ENCODE measurements at regions not wholly inside any gene's neighbourhood (a gene's known extent, or its start where the extent isn't known, plus 50 kb on each side); places are given as distances from the start of the nearest gene placed in this dataset.

DNA sequence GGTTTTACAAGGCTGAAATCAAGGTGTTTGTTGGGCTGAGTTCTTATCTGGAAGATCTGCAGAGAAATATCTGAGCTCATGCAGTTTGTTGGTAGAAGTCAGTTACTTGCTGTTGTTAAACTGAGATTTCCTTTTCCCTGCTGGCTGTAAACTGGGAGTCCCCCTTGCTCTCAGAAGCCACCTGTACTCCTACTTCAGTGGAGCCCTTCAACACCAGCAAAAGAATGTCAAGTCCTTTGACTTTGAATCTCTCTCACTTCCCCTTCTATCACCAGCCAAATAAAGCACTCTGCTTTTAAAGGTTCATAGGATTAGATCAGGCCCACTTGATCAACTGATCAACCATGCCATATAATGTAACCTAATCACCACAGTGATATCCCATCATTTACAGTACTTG lies 252.2 kb upstream of the CDH7 start:
- TF ChIP-seq POLR2AphosphoS5 (IDR thresholded peaks at IDR 0.05; ENCODE audit: insufficient read depth in 1 of 2, low read depth in 1 of 2) (no peak), POLR2A (IDR thresholded peaks at IDR 0.05) (no peak), CTCF (IDR thresholded peaks at IDR 0.05) (no peak)

GRCh38 chr18:65487569-65487968 lies 263.2 kb upstream of the CDH7 start:
- H3K36me3 ChIP-seq: no peaks in the 10 kb centered on the region
- no peaks in the 10 kb centered on the region for H3K9me3 ChIP-seq
- H3K27me3 ChIP-seq: no peaks in the 10 kb centered on the region
- TF ChIP-seq CTCF (IDR thresholded peaks at IDR 0.05) (no peak), POLR2AphosphoS5 (IDR thresholded peaks at IDR 0.05; ENCODE audit: insufficient read depth in 1 of 2, low read depth in 1 of 2) (no peak), POLR2A (IDR thresholded peaks at IDR 0.05) (no peak)
- intact Hi-C loops (cut with DNase I): no loop called here
- no peak overlapping the region for H3K4me3 ChIP-seq
- DNase-seq (ENCODE audit: extremely low spot score in 2 of 2): no peak
- no peaks in the 10 kb centered on the region for H3K4me1 ChIP-seq
- H3K27ac ChIP-seq: no peak overlapping the region

More for the DNA sequence above, 252.2 kb upstream of the CDH7 start:
- intact Hi-C loops (cut with DNase I): no loop called here
- no peaks in the 10 kb centered on the region for H3K9me3 ChIP-seq
- no peak for DNase-seq (ENCODE audit: extremely low spot score in 2 of 2)
- no peaks in the 10 kb centered on the region for H3K4me1 ChIP-seq
- no peak overlapping the region for H3K4me3 ChIP-seq
- H3K36me3 ChIP-seq: no peaks in the 10 kb centered on the region
- H3K27ac ChIP-seq: no peak overlapping the region
- H3K27me3 ChIP-seq: no peaks in the 10 kb centered on the region

GRCh38 chr18:65477455-65477854 lies 273.4 kb upstream of the CDH7 start:
- H3K27me3 ChIP-seq: no peaks in the 10 kb centered on the region
- DNase-seq (ENCODE audit: extremely low spot score in 2 of 2): no peak
- no peak overlapping the region for H3K4me3 ChIP-seq
- no peak overlapping the region for H3K27ac ChIP-seq
- TF ChIP-seq POLR2A (IDR thresholded peaks at IDR 0.05) (no peak), CTCF (IDR thresholded peaks at IDR 0.05) (no peak), POLR2AphosphoS5 (IDR thresholded peaks at IDR 0.05; ENCODE audit: insufficient read depth in 1 of 2, low read depth in 1 of 2) (no peak)
- H3K36me3 ChIP-seq: no peaks in the 10 kb centered on the region
- no peaks in the 10 kb centered on the region for H3K9me3 ChIP-seq
- intact Hi-C loops (cut with DNase I): no loop called here
- H3K4me1 ChIP-seq: no peaks in the 10 kb centered on the region

DNA sequence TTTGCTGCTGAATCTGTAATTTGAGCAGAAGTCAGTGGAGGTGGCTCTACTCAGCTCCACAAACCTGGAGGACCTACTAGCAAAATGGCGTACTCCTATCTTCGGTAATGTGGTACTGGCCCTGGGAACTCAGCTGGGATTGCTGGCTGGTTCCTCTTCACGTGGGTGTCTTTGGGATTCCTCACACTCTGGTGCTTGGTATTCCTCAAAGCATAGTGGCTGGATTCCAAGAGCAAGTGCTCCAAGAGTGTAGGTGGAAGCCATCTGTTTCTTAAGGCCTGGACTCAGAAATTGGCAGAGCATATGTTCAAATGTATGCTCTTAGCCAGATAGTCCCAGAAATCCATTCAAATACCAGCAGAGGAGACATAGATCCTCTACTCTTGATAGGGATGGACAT lies 281.9 kb upstream of the CDH7 start:
- Histone ChIP-seq H3K9me3 (no peaks in the 10 kb centered on the region), H3K27me3 (no peaks in the 10 kb centered on the region), H3K27ac (no peak overlapping the region), H3K4me3 (no peak overlapping the region), H3K4me1 (no peaks in the 10 kb centered on the region), H3K36me3 (no peaks in the 10 kb centered on the region)
- DNase-seq (ENCODE audit: extremely low spot score in 2 of 2): no peak
- no peak for TF ChIP-seq POLR2AphosphoS5 (IDR thresholded peaks at IDR 0.05; ENCODE audit: insufficient read depth in 1 of 2, low read depth in 1 of 2)
- no peak for TF ChIP-seq CTCF (IDR thresholded peaks at IDR 0.05)
- no peak for TF ChIP-seq POLR2A (IDR thresholded peaks at IDR 0.05)
- intact Hi-C loops (cut with DNase I): no loop called here

GRCh38 chr18:65464361-65464760 lies 286.5 kb upstream of the CDH7 start:
- no peaks in the 10 kb centered on the region for H3K36me3 ChIP-seq
- intact Hi-C loops (cut with DNase I): no loop called here

More at GRCh38 chr18:65464361-65464760, 286.5 kb upstream of the CDH7 start:
- H3K27me3 ChIP-seq: no peaks in the 10 kb centered on the region
- no peaks in the 10 kb centered on the region for H3K9me3 ChIP-seq
- no peak for TF ChIP-seq CTCF (IDR thresholded peaks at IDR 0.05)
- TF ChIP-seq POLR2A (IDR thresholded peaks at IDR 0.05): no peak
- TF ChIP-seq POLR2AphosphoS5 (IDR thresholded peaks at IDR 0.05; ENCODE audit: insufficient read depth in 1 of 2, low read depth in 1 of 2): no peak
- no peak for DNase-seq (ENCODE audit: extremely low spot score in 2 of 2)
- no peak overlapping the region for H3K4me3 ChIP-seq
- H3K27ac ChIP-seq: no peak overlapping the region
- no peaks in the 10 kb centered on the region for H3K4me1 ChIP-seq
